Cardiac muscle cell (in vitro differentiated cells and primary cell): ENCODE measurements at regions not wholly inside any gene's neighbourhood (a gene's known extent, or its start where the extent isn't known, plus 50 kb on each side); places are given as distances from the start of the nearest gene placed in this dataset.

Experiments
- DNase-seq, 2 donors: peaks; one replicate each; pipeline versions ENCODE4 v3.0.0 to v3.0.0-alpha.2; 2010 to 2017; ENCODE audit warnings: low read depth in 1 of 2, low spot score in 1 of 2
- H3K27ac ChIP-seq: fragments of 200-600 bp; sonication (generic); 2 replicates; pipeline ENCODE4 v1.5.1; 2016
- H3K27me3 ChIP-seq: fragments of 200-600 bp; sonication (generic); 2 replicates; pipeline ENCODE4 v1.6.0; 2016; ENCODE audit warnings: control low read depth
- H3K36me3 ChIP-seq: fragments of 200-600 bp; sonication (generic); 2 replicates; pipeline ENCODE4 v1.5.1; 2016; ENCODE audit warnings: control low read depth
- H3K4me1 ChIP-seq: fragments of 200-600 bp; sonication (generic); 2 replicates; pipeline ENCODE4 v1.8.1; 2017; ENCODE audit warnings: low read depth, mild to moderate bottlenecking, mixed run types
- H3K4me3 ChIP-seq: fragments of 200-600 bp; sonication (generic); 2 replicates; pipeline ENCODE4 v1.5.1; 2016; ENCODE audit warnings: mild to moderate bottlenecking
- H3K9me3 ChIP-seq: fragments of 200-600 bp; sonication (generic); 2 replicates; pipeline ENCODE4 v1.5.1; 2017; ENCODE audit warnings: low read depth, mild to moderate bottlenecking, control low read depth
- CTCF ChIP-seq: IDR thresholded peaks from 2 replicates; pipeline ENCODE4 v1.5.1; 2012; ENCODE audit warnings: low read depth, mild to moderate bottlenecking, low read length

- H3K27ac ChIP-seq, result no peak overlapping the region
- no peak for DNase-seq
- TF ChIP-seq CTCF, result no peak
- H3K4me1 ChIP-seq, result no peaks in the 10 kb centered on the region
- H3K27me3 ChIP-seq, result no peaks in the 10 kb centered on the region
- H3K36me3 ChIP-seq, result no peaks in the 10 kb centered on the region
- H3K9me3 ChIP-seq, result no peaks in the 10 kb centered on the region
- H3K4me3 ChIP-seq, result no peak overlapping the region
Measured at GRCh38 chr2:175627405-175627804, 374.7 kb downstream of the LNPK start.

GRCh38 chr2:175626796-175627195 lies 375.3 kb downstream of the LNPK start:
- no peaks in the 10 kb centered on the region for H3K9me3 ChIP-seq
- no peak overlapping the region for H3K4me3 ChIP-seq
- H3K27ac ChIP-seq, result no peak overlapping the region
- H3K36me3 ChIP-seq, result no peaks in the 10 kb centered on the region
- TF ChIP-seq CTCF, result no peak
- H3K27me3 ChIP-seq, result no peaks in the 10 kb centered on the region
- H3K4me1 ChIP-seq, result no peaks in the 10 kb centered on the region
- no peak for DNase-seq

- no peak for TF ChIP-seq CTCF
- no peak overlapping the region for H3K4me3 ChIP-seq
- H3K27ac ChIP-seq, result no peak overlapping the region
- no peaks in the 10 kb centered on the region for H3K36me3 ChIP-seq
- H3K4me1 ChIP-seq, result no peaks in the 10 kb centered on the region
- DNase-seq, result no peak
- H3K27me3 ChIP-seq, result no peaks in the 10 kb centered on the region
- no peaks in the 10 kb centered on the region for H3K9me3 ChIP-seq
Measured at GRCh38 chr2:175624785-175625184, 377.3 kb downstream of the LNPK start.

- H3K27ac ChIP-seq, result no peak overlapping the region
Measured at GRCh38 chr2:175624211-175624761, 377.8 kb downstream of the LNPK start.

GRCh38 chr2:175621821-175622220 lies 380.2 kb downstream of the LNPK start:
- no peak overlapping the region for H3K4me3 ChIP-seq
- no peak for DNase-seq
- no peak overlapping the region for H3K27ac ChIP-seq
- no peaks in the 10 kb centered on the region for H3K4me1 ChIP-seq
- H3K27me3 ChIP-seq, result no peaks in the 10 kb centered on the region
- no peak for TF ChIP-seq CTCF
- no peaks in the 10 kb centered on the region for H3K9me3 ChIP-seq
- no peaks in the 10 kb centered on the region for H3K36me3 ChIP-seq

More at GRCh38 chr2:175624211-175624761, 377.8 kb downstream of the LNPK start:
- no peaks in the 10 kb centered on the region for H3K27me3 ChIP-seq
- no peak for DNase-seq
- TF ChIP-seq CTCF, result no peak
- H3K4me1 ChIP-seq, result no peaks in the 10 kb centered on the region
- H3K4me3 ChIP-seq, result no peak overlapping the region
- H3K9me3 ChIP-seq, result no peaks in the 10 kb centered on the region
- H3K36me3 ChIP-seq, result no peaks in the 10 kb centered on the region

- Histone ChIP-seq H3K36me3 (no peaks in the 10 kb centered on the region), H3K9me3 (no peaks in the 10 kb centered on the region), H3K27ac (no peak overlapping the region), H3K4me1 (no peaks in the 10 kb centered on the region), H3K27me3 (no peaks in the 10 kb centered on the region), H3K4me3 (no peak overlapping the region)
- no peak for TF ChIP-seq CTCF
- DNase-seq, result no peak
Measured at GRCh38 chr2:175620106-175620505, 382.0 kb downstream of the LNPK start.
